CD1c-positive myeloid dendritic cell (primary cell): ENCODE measurements at regions not wholly inside any gene's neighbourhood (a gene's known extent, or its start where the extent isn't known, plus 50 kb on each side); places are given as distances from the start of the nearest gene placed in this dataset.

Experiments
- DNase-seq: peaks from one replicate; pipeline ENCODE4 v3.0.0-alpha.2; 2016; ENCODE audit errors: extremely low spot score

DNA sequence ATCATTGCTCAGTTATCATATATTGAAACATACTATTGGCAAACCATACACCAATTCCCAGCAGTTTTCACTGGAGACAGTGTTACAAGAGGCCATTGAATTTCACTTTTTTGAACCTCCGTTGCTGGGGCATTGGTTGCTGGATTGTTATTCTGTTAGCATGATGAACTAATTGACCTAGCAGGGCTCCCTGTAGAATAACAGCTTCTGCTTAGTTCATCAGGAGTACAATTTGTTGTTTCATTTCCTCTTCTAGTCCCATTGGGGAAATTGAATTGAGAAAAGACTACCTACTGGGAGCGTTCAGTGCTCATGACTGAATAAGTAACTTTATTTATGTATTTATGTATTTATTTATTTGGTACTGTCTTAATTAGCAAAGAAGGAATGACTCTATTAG, 151.6 kb downstream of the SLIT2 start:
- peak; percentile 19 for DNase-seq

GRCh38 chr4:20403846-20404245, 152.1 kb downstream of the SLIT2 start:
- no peak for DNase-seq

- no peak for DNase-seq
Measured at GRCh38 chr4:20408611-20409010, 156.9 kb downstream of the SLIT2 start.

- DNase-seq = no peak
Measured at GRCh38 chr4:20412072-20412471, 160.4 kb downstream of the SLIT2 start.

GRCh38 chr4:20416800-20417199, 165.1 kb downstream of the SLIT2 start:
- no peak for DNase-seq

DNA sequence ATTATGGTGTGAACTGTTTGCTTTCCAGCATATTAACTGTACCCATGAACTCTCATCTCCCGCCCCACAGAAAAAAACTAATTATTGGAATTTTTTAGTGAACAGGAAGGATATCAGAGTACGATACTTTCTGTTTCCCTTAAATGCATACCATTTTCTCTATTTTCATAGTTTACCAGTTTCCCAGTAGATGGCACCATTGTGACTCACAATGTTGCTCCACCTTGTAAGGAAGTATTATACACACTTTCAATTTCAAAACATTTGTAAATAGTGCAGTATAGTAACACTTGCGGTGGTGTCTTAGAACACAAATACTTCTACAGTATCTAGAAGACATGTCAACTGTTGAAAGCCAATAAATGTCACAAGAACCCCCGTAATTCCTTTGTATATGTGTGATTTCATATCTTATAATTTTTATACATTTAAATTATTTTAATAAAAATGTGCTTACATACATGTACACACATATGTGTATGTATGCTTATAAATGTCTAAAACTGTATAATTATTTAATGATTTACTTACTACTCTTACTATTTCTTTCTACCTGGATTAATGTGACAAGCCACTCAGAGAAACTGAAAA, 167.3 kb downstream of the SLIT2 start:
- DNase-seq = peak; percentile 68

- no peak for DNase-seq
Measured at GRCh38 chr4:20420916-20421602, 169.4 kb downstream of the SLIT2 start.

DNA sequence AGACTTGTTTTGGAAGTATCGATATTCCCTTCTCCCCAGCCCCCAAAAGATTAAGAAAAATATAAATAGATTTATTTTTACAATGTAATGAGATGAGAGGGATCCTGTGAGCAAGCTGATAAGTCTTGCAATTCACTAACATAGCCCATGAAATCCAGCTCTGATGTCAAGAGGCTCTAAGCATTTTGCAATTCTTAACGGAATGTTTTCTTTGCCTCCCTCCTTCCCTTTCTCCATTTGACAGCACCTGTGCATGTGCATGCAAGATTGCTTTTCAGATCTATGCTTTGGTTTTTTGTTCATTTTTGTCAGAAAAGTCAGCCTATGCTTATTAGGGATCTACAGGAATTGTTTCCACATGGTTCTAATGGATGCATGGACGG, 169.9 kb downstream of the SLIT2 start:
- no peak for DNase-seq

- DNase-seq = peak; percentile 38
Measured at GRCh38 chr4:20422398-20422797, 170.7 kb downstream of the SLIT2 start.

GRCh38 chr4:20423420-20423819, 171.7 kb downstream of the SLIT2 start:
- no peak for DNase-seq

DNA sequence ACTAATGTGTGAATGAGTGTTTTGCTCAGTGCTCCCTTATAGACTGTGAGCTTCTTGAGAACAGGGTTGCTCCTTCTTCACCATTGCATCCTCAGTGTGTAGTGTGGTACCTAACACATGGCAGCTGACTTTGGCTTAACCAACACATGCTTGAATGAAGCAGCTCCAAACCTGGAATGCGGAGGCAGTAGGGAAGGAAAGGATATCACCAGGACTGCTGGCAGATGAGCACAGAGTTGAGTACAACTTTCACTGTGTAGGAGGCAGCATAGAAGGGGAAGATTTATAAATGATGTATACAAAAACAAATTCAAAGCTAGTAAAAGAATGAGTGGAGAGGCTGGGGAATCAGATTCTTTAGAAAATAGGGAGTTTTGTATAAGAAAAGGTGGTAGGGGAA, 174.3 kb downstream of the SLIT2 start:
- no peak for DNase-seq

DNA sequence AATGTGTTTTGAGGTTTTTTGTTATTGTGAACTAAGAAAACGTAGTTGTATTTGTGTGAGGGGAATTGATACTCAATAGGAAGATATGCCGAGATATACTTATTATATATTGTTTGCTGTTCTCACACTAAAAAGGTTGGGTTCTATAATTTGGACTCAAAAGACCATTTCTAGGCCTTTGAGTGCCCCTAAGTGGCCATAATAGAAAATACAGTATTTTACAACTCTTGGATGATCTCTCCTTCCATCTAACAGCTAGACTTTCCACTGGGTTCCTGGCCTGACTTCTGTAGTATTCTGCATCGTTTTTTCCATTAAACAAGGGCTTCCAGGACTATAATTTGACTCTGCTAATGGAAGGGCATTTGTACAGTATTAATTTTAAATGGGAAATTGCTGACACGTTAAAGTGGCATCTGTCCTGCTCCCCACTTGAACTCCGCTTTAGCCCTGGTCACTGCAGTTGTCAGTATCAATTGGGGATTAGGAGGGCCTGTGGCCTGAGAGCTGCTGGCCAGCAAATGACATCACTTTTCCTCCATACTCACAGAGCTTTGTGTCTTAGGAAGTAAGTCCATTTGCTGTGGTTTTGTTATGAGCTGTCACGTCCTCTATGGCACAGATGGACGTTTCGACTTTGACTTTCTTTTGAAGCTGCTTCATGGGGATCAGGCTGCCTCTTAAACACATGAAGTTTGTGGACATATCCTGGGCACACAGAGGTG, 176.9 kb downstream of the SLIT2 start:
- DNase-seq = no peak

DNA sequence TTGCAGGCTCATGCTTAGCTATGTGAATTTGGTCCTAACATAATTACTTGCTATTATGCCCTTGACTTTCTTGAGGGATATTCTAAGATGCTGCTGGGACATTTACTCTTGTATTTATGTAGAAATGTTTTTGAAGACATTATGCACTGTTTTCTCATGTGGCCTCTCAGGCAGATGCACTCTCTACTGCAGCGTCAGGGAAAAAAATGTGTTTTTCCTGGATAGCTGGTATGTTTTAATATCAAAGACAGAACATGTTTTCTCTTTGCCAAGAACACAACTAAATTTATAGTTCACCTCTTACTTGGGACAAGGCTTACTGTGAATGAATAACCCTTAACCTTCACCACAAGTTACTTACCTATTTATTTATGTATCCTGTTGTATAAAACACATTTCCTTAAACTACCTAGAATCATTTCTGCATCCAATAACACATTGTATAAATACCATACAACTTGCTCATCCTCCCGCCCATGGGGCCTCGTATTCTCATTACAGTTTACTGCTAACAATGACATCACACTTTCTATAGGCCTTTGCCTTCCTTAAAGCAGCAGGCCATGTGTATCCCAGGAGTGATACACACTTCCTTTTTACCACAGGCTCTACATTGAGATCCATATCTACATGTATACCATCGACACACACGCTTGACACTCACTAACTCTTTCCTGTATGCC, 178.7 kb downstream of the SLIT2 start:
- no peak for DNase-seq

DNA sequence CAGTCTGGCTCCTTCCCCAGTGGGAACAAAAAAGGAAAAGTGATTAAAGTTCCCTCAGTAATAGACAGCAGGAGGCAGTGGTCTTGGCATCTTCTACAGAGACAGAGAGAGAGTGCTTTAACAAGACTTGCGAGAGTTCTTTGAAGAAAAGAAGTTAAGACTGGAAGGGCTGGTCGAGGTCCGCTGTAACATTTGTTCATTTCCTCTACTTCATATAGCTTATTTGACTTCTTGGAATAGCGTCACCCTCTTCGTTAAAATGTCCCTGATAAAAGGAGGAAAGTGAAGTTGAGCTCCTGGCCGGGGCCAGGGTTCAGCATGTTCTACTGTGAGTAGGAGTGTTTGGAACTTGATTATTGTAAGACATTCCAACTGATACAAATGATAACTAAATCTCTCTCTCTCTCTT, 179.8 kb downstream of the SLIT2 start:
- no peak for DNase-seq

GRCh38 chr4:20432088-20432487, 180.4 kb downstream of the SLIT2 start:
- DNase-seq = no peak

DNA sequence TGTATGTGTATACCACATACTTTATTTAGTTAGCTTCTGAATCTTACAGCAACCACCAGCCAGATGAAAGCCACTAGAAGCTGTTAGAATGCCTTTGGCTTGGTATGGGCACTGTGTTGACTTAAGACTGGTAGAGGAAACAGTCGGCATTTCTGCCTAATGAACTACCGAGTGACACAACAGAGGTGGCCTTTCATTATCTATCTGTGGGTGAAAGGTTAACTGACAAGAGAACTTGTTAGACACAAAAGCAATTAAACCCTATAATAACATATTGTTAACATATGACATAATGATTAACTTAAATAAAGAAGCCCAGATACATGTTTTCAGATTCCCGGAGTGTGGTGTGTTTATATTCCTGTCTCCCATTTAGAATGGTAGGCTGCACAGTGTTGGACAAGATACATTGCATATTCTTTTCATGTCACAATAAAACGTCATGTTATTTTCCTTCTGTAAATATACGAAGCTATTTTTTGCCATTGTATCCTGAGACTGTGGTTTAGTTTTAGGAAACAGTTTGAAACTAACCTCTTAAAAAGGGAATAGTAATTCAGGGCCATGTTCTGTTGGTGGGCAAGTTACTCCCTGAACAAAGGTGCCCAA, 181.5 kb downstream of the SLIT2 start:
- no peak for DNase-seq

GRCh38 chr4:20440170-20440569, 188.5 kb downstream of the SLIT2 start:
- DNase-seq = no peak

DNA sequence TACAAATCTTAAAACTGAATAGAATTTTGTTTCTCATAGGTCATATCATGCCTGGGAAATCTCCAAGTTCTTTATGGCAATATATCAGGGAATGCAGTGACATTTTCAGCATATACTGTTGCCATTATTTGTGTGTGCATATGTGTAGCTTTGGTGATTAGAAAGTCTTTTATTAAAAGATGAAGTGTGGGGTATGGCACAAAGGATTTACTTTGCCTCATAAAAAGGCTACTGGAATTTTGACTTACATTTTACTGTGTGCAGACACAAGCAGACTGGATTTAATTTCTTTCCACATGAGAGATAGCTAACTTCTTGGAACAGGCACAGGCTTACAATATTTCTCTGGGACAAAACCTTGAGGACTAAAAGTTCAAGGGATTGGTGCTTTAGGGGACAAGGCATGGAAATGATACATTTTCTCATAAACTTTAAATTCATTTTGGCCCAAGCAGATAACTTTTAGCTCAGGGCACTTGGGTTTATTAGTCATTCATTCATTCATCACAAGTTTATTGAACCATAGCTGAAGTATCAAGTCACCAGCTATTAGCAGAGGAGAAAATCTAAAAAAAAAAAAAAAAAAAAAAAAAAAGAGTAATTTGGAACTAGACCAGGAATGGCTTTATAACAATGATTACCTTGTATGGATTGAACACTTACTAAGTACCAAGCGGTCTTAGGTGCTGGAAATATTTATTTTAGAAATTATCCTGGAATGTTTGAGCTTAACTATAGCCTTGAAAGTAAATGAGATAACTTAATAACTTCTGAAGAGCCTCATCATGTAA, 191.5 kb downstream of the SLIT2 start:
- DNase-seq = no peak

GRCh38 chr4:20444599-20445337, 193.1 kb downstream of the SLIT2 start:
- no peak for DNase-seq

DNA sequence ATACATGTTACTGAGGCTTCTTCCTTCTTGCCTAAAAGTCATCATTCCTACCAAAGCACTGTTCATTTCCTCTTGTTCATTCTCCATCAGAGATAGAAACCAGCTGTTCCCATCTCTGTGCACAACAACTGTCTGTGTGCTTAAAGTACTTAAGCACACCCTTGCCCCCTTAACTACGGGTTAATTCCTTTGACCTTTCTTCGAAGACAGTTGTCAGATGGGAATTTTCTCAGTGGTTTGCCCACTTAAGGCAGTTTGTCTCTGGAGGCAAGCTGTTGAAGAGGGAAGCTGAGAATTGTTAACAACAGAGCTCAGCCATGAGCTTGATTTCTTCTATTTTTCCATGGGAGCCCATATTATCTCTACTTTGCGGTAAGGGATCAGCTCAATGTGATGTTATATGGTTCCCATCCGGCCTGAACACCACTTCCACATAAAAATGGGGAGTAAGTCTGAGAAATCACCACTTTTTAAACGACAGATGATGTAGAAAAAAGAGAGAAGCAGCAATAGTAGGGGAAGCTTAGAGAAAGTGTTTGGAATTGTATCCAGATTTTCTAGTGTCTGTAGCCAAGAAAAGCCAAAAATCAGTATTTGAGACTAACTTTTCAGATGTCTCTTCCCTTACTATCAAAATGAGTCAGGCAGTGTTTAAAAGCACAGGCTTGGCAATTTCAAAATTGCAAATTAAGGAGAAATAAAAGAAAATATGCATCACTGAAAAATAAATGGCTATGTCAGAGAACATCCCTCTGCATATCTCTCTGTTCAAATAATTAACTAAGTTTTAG, 194.4 kb downstream of the SLIT2 start:
- DNase-seq = no peak
